Heart right ventricle (tissue), 16 donors: ENCODE measurements at regions not wholly inside any gene's neighbourhood (a gene's known extent, or its start where the extent isn't known, plus 50 kb on each side); places are given as distances from the start of the nearest gene placed in this dataset.
"Not testable (repeated sequence)": the region's sequence is repeated elsewhere in the genome, so short reads cannot be mapped to it uniquely, and the experiment has no call there.

Source experiments
- ATAC-seq, 8 donors: fragments of 200-7000 bp; cut with Tn5 transposase; one replicate each; pipeline ENCODE4 v1.9.1; 2020; ENCODE audit warnings: mild to moderate bottlenecking in 8 of 8, moderate library complexity in 8 of 8, moderate number of reproducible peaks in 1 of 8
- DNase-seq, 2 donors: peaks; one replicate each; pipeline ENCODE4 v3.0.0-alpha.2; 2020
- H3K27ac ChIP-seq, 10 donors: fragments of 200-600 bp; sonication (generic) in 2 of 10; one replicate each; pipeline versions ENCODE4 v1.5.0 to v1.8.0; 2020 to 2022; ENCODE audit warnings: mild to moderate bottlenecking in 3 of 10
- H3K27me3 ChIP-seq, 7 donors: fragments of 200-600 bp; one replicate each; pipeline ENCODE4 v1.8.0; 2021 to 2022; ENCODE audit warnings: mild to moderate bottlenecking in 2 of 7
- H3K36me3 ChIP-seq, 9 donors: fragments of 200-600 bp; sonication (generic) in 1 of 9; one replicate each; pipeline versions ENCODE4 v1.5.0 to v1.8.0; 2020 to 2022; ENCODE audit warnings: mild to moderate bottlenecking in 2 of 9
- H3K4me1 ChIP-seq, 9 donors: fragments of 200-600 bp; sonication (generic) in 1 of 9; one replicate each; pipeline versions ENCODE4 v1.5.0 to v1.8.0; 2020 to 2022; ENCODE audit warnings: mild to moderate bottlenecking in 4 of 9
- H3K4me3 ChIP-seq, 10 donors: fragments of 200-600 bp; sonication (generic) in 2 of 10; one replicate each; pipeline versions ENCODE4 v1.5.0 to v1.8.0; 2020 to 2022; ENCODE audit warnings: mild to moderate bottlenecking in 7 of 10, moderate library complexity in 2 of 10
- H3K9me3 ChIP-seq, 11 donors: fragments of 200-600 bp in 10 of 11; sonication (generic) in 2 of 11; one replicate each; pipeline versions ENCODE4 v1.5.0 to v1.8.0; 2013 to 2022; ENCODE audit warnings: mild to moderate bottlenecking in 2 of 11, control low read depth in 1 of 11, moderate library complexity in 1 of 11
- WGBS, 2 donors: extraction: QIAGEN DNeasy Blood & Tissue Kit; methylation state at CpG; one replicate each; pipeline ENCODE4 v1.1.7; 2013; ENCODE audit warnings: inconsistent platforms in 1 of 2; 5-methylcytosine and 5-hydroxymethylcytosine counted together
- intact Hi-C, 10 donors: fragments of 100-400 bp; cut with DNase I; formaldehyde crosslinking; loops; one replicate each; pipeline versions ENCODE4 v1.11.1 to v1.14.2; 2022
- TF ChIP-seq, protein P1 (sequence below), 9 donors: fragments of 200-600 bp; sonication (generic) in 2 of 9; IDR thresholded peaks; one replicate each; pipeline versions ENCODE4 v1.5.0 to v1.8.0; 2021 to 2022; ENCODE audit warnings: antibody characterized with exemption in 9 of 9, mild to moderate bottlenecking in 5 of 9, moderate library complexity in 1 of 9
- donor health status: Arrhythmogenic right ventricular cardiomyopathy.
- donor health status: ischemic (EF 13 %, LVEDD 7.1; RV severe dilation, severe dysfunction).
- donor health status: healthy with polysubstance abuse.
- donor health status: DM: no; HTN: yes; CAD: no.
- donor health status: DM: no; HTN: no; CAD: no.
- donor health status: ischemic (EF 25% LVEDD 6.9; RV normal size, moderate dysfunction).
- donor health status: ischemic (EF 25% LVEDD 5.7; RV mildly dilated, moderate dysfunction).
- donor health status: healthy.
- donor health status: DM: yes; HTN: yes; CAD: no.
- donor health status: Ischemic cardiomyopathy.
- donor health status: ischemic (EF 35%, LVEDD 5.7; RV mildly dilated, moderate dysfunction).
- donor health status: nonischemic (EF 11% LVEDD 7.7; RV severe dilation, severe dysfunction).
- donor health status: DM: yes; HTN: yes; CAD: no.
- donor health status: PGD.
- donor health status: ischemic (EF 29% LVEDD 5.4; RV normal size, mild dysfunction).
- donor health status: nonischemic (EF 23%, LVEDD 6.1; RV moderate dilation, normal function).

DNA sequence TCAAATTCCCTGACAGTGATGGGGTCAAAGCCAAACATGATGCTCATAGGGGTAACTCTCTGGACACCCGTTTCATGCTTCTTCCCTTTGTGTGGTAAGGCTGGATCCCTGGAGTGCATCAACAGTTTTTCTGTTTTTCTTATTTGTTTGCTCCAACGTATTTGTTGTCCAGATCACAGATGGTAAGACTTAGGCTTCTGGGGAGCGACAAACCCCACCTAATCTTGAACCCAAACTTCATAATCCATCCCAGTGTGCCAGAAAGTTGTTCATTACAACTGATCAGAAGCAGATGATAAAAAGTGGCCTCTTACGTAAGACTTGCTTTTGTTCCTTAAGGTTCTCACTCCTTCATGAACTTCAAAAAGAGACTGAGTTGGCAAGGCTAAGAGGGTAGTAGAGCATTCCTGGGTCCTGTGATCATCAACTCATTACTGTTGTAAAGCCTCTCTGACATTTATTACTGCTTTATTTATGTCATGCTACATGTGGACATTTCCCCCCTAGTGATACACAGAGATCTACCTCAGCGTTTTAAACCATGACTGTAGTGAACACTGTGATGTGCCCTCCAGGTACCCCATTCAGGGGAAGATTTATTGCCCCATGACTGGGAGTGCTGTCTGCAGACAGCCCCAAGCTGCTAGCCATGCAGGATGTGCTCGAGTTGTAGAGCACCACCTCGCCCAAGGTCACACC lies 125.6 kb downstream of the CCDC71L start:
- H3K4me1 ChIP-seq = peaks cover 0 to 12% (median 0%) of the 10 kb centered on the region in 9 donors
- ATAC-seq (no peak), DNase-seq (no peak)
- intact Hi-C loops = no loop called here
- H3K36me3 ChIP-seq = no peaks in the 10 kb centered on the region
- no peak overlapping the region for H3K27ac ChIP-seq
- H3K9me3 ChIP-seq = peaks cover 0 to 5% (median 0%) of the 10 kb centered on the region in 11 donors
- 82 to 86% methylated on average over 7 of the region's 7 CpGs for WGBS, 2 donors
- TF ChIP-seq, protein P1, sequence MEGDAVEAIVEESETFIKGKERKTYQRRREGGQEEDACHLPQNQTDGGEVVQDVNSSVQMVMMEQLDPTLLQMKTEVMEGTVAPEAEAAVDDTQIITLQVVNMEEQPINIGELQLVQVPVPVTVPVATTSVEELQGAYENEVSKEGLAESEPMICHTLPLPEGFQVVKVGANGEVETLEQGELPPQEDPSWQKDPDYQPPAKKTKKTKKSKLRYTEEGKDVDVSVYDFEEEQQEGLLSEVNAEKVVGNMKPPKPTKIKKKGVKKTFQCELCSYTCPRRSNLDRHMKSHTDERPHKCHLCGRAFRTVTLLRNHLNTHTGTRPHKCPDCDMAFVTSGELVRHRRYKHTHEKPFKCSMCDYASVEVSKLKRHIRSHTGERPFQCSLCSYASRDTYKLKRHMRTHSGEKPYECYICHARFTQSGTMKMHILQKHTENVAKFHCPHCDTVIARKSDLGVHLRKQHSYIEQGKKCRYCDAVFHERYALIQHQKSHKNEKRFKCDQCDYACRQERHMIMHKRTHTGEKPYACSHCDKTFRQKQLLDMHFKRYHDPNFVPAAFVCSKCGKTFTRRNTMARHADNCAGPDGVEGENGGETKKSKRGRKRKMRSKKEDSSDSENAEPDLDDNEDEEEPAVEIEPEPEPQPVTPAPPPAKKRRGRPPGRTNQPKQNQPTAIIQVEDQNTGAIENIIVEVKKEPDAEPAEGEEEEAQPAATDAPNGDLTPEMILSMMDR (IDR thresholded peaks at IDR 0.05) = no peak
- H3K27me3 ChIP-seq = no peaks in the 10 kb centered on the region
- H3K4me3 ChIP-seq = no peak overlapping the region

DNA sequence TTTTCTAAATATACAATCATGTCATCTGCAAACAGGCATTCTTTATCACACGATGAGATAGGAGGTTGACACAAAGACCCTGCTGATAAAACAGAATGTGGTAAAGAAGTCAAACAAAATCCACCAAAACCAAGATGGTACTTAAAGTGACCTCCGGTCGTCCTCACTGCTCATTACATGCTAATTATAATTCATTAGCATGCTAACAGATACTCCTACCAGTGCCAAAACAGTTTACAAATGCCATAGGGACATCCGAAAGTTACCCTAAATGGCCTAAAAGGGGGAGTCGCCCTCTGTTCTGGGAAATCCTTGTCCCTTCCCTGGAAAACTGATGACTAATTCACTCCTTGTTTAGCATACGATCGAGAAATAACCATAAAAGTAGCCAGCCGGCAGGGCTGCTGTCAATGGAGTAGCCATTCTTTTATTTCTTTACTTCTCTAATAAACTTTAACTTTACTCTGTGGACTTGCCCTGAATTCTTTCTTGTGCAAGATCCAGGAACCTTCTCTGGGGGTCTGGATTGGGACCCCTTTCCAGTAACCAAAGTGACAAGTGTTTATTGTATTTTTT lies 126.6 kb downstream of the CCDC71L start:
- intact Hi-C loops = no loop called here
- 74 to 82% methylated on average over 8 of the region's 8 CpGs for WGBS, 2 donors
- H3K36me3 ChIP-seq = no peaks in the 10 kb centered on the region
- no peak overlapping the region for H3K4me3 ChIP-seq
- ATAC-seq (no peak), DNase-seq (no peak)
- peaks cover 0 to 12% (median 0%) of the 10 kb centered on the region in 9 donors for H3K4me1 ChIP-seq
- H3K27ac ChIP-seq = no peak overlapping the region
- H3K9me3 ChIP-seq = peaks cover 0 to 5% (median 0%) of the 10 kb centered on the region in 11 donors
- H3K27me3 ChIP-seq = no peaks in the 10 kb centered on the region
- TF ChIP-seq, protein P1 (IDR thresholded peaks at IDR 0.05) = no peak

DNA sequence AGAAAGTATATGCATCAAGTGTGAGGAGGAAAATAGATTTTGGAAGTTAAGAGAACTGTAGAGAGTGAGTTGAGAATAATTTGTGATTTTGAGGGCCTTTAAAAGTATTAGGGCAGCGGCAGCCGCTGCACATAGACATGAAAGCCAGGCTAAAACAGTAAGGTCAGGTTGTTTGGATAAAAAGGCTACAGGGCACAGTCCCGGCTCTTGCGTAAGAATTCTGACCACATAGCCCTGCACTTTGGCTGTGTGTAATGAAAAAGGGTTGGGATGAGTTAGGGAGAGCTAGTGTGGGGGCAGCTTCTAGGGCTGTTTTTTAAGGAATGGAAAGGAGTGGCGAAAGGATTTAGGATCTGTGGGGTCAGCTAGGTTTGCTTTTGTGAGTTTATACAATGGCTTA lies 130.8 kb downstream of the CCDC71L start:
- H3K4me1 ChIP-seq, H3K4me3 ChIP-seq, H3K27me3 ChIP-seq, H3K36me3 ChIP-seq, H3K27ac ChIP-seq, intact Hi-C loops, H3K9me3 ChIP-seq, DNase-seq, ATAC-seq: not testable (repeated sequence)
- WGBS, 2 donors = 97 to 98% methylated on average over 5 of the region's 5 CpGs

DNA sequence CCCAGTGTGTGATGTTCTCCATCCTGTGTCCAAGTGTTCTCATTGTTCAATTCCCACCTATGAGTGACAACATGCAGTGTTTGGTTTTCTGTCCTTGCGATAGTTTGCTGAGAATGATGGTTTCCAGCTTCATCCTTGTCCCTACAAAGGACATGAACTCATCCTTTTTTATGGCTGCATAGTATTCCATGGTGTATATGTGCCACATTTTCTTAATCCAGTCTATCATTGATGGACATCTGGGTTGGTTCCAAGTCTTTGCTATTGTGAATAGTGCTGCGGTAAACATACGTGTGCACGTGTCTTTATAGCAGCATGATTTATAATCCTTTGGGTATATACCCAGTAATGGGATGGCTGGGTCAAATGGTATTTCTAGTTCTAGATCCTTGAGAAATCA lies 134.3 kb downstream of the CCDC71L start:
- H3K36me3 ChIP-seq, H3K27me3 ChIP-seq, intact Hi-C loops, H3K4me1 ChIP-seq, ATAC-seq, H3K27ac ChIP-seq, DNase-seq, H3K4me3 ChIP-seq, H3K9me3 ChIP-seq: not testable (repeated sequence)
- WGBS, 2 donors = 86 to 87% methylated on average over 4 of the region's 4 CpGs

DNA sequence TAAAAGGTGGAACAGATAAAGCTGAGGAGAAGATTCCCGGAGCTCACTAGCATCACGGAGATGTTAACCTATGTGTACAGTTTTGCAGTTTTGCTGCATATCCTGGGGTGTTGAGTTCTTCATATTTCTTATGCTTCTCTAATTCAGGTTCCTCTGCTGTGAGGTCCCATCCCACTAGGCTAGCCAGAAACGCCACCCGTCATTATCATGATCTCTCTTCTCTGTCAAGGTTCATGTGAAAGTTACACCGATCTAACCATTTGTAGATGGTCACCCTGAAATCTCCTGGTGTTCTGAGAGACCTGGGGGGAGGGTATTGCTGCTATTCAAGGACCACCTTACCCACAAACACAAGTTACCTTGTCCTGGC lies 136.3 kb downstream of the CCDC71L start:
- 84 to 86% methylated on average over 5 of the region's 5 CpGs for WGBS, 2 donors
- H3K27me3 ChIP-seq = peaks cover 0 to 5% (median 0%) of the 10 kb centered on the region in 7 donors
- H3K36me3 ChIP-seq = no peaks in the 10 kb centered on the region
- no peak overlapping the region for H3K4me3 ChIP-seq
- no peak for ATAC-seq
- TF ChIP-seq, protein P1 (IDR thresholded peaks at IDR 0.05) = no peak
- H3K4me1 ChIP-seq = no peaks in the 10 kb centered on the region
- no peak overlapping the region for H3K27ac ChIP-seq
- intact Hi-C loops = no loop called here
- no peak for DNase-seq
- no peaks in the 10 kb centered on the region for H3K9me3 ChIP-seq
